Vagina (tissue), 2 donors: ENCODE measurements at regions not wholly inside any gene's neighbourhood (a gene's known extent, or its start where the extent isn't known, plus 50 kb on each side); places are given as distances from the start of the nearest gene placed in this dataset.

ENCODE experiments used
- DNase-seq, 2 donors: peaks; one replicate each; pipeline ENCODE4 v3.0.0-alpha.2; 2017; ENCODE audit errors: extremely low spot score in 2 of 2
- H3K27ac ChIP-seq: fragments of 200-600 bp; sonication (generic); one replicate; pipeline ENCODE4 v1.5.1; 2019
- H3K27me3 ChIP-seq: fragments of 200-600 bp; sonication (generic); one replicate; pipeline ENCODE4 v1.5.1; 2019
- H3K36me3 ChIP-seq, 2 donors: fragments of 200-600 bp; sonication (generic); one replicate each; pipeline ENCODE4 v1.5.1; 2017 to 2019
- H3K4me1 ChIP-seq: fragments of 200-600 bp; sonication (generic); one replicate; pipeline ENCODE4 v1.5.1; 2019
- H3K4me3 ChIP-seq, 2 donors: fragments of 200-600 bp; sonication (generic); 1 replicate in 1 of 2; 2 replicates in 1 of 2; pipeline ENCODE4 v1.5.1; 2016 to 2019
- H3K9me3 ChIP-seq: fragments of 200-600 bp; sonication (generic); one replicate; pipeline ENCODE4 v1.5.1; 2019
- CTCF ChIP-seq, 3 experiments: fragments of 450-650 bp in 2 of 3; fragments of 200-600 bp in 1 of 3; sonication (generic) in 1 of 3; IDR thresholded peaks; one replicate each; pipeline ENCODE4 v1.5.1; 2017 to 2019; ENCODE audit warnings: antibody characterized with exemption in 3 of 3, mild to moderate bottlenecking in 2 of 3, moderate library complexity in 2 of 3
- POLR2A ChIP-seq, 2 donors: fragments of 450-650 bp; IDR thresholded peaks; one replicate each; pipeline ENCODE4 v1.6.1; 2017; ENCODE audit warnings: antibody characterized with exemption in 2 of 2, mild to moderate bottlenecking in 2 of 2, moderate library complexity in 2 of 2
- POLR2AphosphoS5 ChIP-seq, 2 donors: sonication (generic); formaldehyde crosslinking; IDR thresholded peaks; one replicate each; pipeline ENCODE4 v1.9.0; 2017; ENCODE audit warnings: antibody characterized with exemption in 2 of 2, mild to moderate bottlenecking in 2 of 2, low read depth in 1 of 2; ENCODE audit not compliant: insufficient read depth in 1 of 2
- intact Hi-C: fragments of 100-400 bp; cut with DNase I; formaldehyde crosslinking; loops from one replicate; pipeline ENCODE4 v1.15.1; 2023

- no peak for TF ChIP-seq CTCF (IDR thresholded peaks at IDR 0.05)
- TF ChIP-seq POLR2A (IDR thresholded peaks at IDR 0.05): no peak
- TF ChIP-seq POLR2AphosphoS5 (IDR thresholded peaks at IDR 0.05; ENCODE audit: insufficient read depth in 1 of 2, low read depth in 1 of 2): no peak
- Histone ChIP-seq H3K9me3 (no peaks in the 10 kb centered on the region), H3K4me1 (no peaks in the 10 kb centered on the region), H3K27ac (no peak overlapping the region), H3K4me3 (no peak overlapping the region), H3K27me3 (no peaks in the 10 kb centered on the region), H3K36me3 (no peaks in the 10 kb centered on the region)
- intact Hi-C loops: no loop called here
- no peak for DNase-seq
These were observed 112.8 kb upstream of the RESF1 start for GRCh38 chr12:31846405-31846804.

GRCh38 chr12:31845613-31846322, 113.4 kb upstream of the RESF1 start:
- Histone ChIP-seq H3K27ac (no peak overlapping the region), H3K4me1 (no peaks in the 10 kb centered on the region), H3K9me3 (no peaks in the 10 kb centered on the region), H3K36me3 (no peaks in the 10 kb centered on the region), H3K27me3 (no peaks in the 10 kb centered on the region), H3K4me3 (no peak overlapping the region)
- no peak for DNase-seq
- intact Hi-C loops: no loop called here
- no peak for TF ChIP-seq POLR2A (IDR thresholded peaks at IDR 0.05)
- no peak for TF ChIP-seq POLR2AphosphoS5 (IDR thresholded peaks at IDR 0.05; ENCODE audit: insufficient read depth in 1 of 2, low read depth in 1 of 2)
- TF ChIP-seq CTCF (IDR thresholded peaks at IDR 0.05): no peak

- no peak for TF ChIP-seq POLR2A (IDR thresholded peaks at IDR 0.05)
- TF ChIP-seq POLR2AphosphoS5 (IDR thresholded peaks at IDR 0.05; ENCODE audit: insufficient read depth in 1 of 2, low read depth in 1 of 2): no peak
- intact Hi-C loops: no loop called here
- H3K27ac ChIP-seq: no peak overlapping the region
These were observed 114.7 kb upstream of the AMN1 start for GRCh38 chr12:31843398-31844095.

GRCh38 chr12:31837913-31838312, 109.1 kb upstream of the AMN1 start:
- H3K36me3 ChIP-seq: no peaks in the 10 kb centered on the region
- TF ChIP-seq POLR2AphosphoS5 (IDR thresholded peaks at IDR 0.05; ENCODE audit: insufficient read depth in 1 of 2, low read depth in 1 of 2): no peak
- TF ChIP-seq POLR2A (IDR thresholded peaks at IDR 0.05): no peak
- TF ChIP-seq CTCF (IDR thresholded peaks at IDR 0.05): no peak
- no peaks in the 10 kb centered on the region for H3K9me3 ChIP-seq
- no peak for DNase-seq
- intact Hi-C loops: no loop called here
- H3K4me1 ChIP-seq: no peaks in the 10 kb centered on the region
- H3K27ac ChIP-seq: no peak overlapping the region
- no peak overlapping the region for H3K4me3 ChIP-seq
- no peaks in the 10 kb centered on the region for H3K27me3 ChIP-seq

More at GRCh38 chr12:31843398-31844095, 114.7 kb upstream of the AMN1 start:
- no peaks in the 10 kb centered on the region for H3K4me1 ChIP-seq
- H3K36me3 ChIP-seq: no peaks in the 10 kb centered on the region
- H3K9me3 ChIP-seq: no peaks in the 10 kb centered on the region
- no peak for DNase-seq
- no peaks in the 10 kb centered on the region for H3K27me3 ChIP-seq
- no peak overlapping the region for H3K4me3 ChIP-seq

DNA sequence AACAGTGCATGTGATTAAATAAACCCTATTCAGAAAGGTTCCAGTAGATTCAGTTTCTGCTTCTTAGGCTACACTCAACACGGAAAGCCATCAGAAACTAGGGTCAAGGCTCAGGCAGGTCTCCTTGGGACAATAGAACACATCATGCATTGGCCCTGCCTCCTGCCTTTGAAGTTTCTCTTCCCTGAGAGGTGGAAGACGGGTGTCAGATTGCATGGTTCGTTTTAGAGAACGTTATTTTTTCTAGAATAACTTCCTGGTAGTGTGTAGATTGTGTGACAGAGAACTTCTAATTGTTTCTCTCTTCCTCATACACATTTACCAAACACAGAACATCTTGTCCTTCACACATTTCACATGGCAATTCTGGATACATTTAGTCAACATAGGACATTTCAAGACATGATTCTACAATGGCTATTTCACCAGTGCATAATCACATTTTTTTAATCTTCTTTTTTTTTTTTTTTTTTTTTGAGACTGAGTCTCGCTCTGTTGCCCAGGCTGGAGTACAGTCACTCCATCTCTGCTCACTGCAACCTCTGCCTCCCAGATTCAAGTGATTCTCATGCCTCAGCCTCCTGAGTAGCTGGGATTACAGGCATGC, 106.6 kb upstream of the AMN1 start:
- intact Hi-C loops: no loop called here
- H3K27ac ChIP-seq: no peak overlapping the region

More for the DNA sequence above, 106.6 kb upstream of the AMN1 start:
- Histone ChIP-seq H3K4me3 (no peak overlapping the region), H3K9me3 (no peaks in the 10 kb centered on the region), H3K4me1 (no peaks in the 10 kb centered on the region), H3K36me3 (no peaks in the 10 kb centered on the region), H3K27me3 (no peaks in the 10 kb centered on the region)
- no peak for DNase-seq
- TF ChIP-seq POLR2A (IDR thresholded peaks at IDR 0.05) (no peak), POLR2AphosphoS5 (IDR thresholded peaks at IDR 0.05; ENCODE audit: insufficient read depth in 1 of 2, low read depth in 1 of 2) (no peak), CTCF (IDR thresholded peaks at IDR 0.05) (no peak)
